Ascending aorta (tissue), 2 donors: ENCODE measurements at regions not wholly inside any gene's neighbourhood (a gene's known extent, or its start where the extent isn't known, plus 50 kb on each side); places are given as distances from the start of the nearest gene placed in this dataset.

Experiments
- DNase-seq, 2 donors: peaks; one replicate each; pipeline ENCODE4 v3.0.0-alpha.2; 2019; ENCODE audit warnings: low spot score in 2 of 2
- H3K27ac ChIP-seq, 2 donors: fragments of 200-600 bp; sonication (generic); one replicate each; pipeline ENCODE4 v1.5.1; 2016 to 2017; ENCODE audit warnings: mild to moderate bottlenecking in 1 of 2
- H3K27me3 ChIP-seq: fragments of 200-600 bp; sonication (generic); one replicate; pipeline ENCODE4 v1.5.1; 2017
- H3K36me3 ChIP-seq, 2 donors: fragments of 200-600 bp; sonication (generic); one replicate each; pipeline ENCODE4 v1.5.1; 2016
- H3K4me1 ChIP-seq, 2 donors: fragments of 200-600 bp; sonication (generic); one replicate each; pipeline ENCODE4 v1.5.1; 2016 to 2017; ENCODE audit warnings: mild to moderate bottlenecking in 1 of 2
- H3K4me3 ChIP-seq, 2 donors: fragments of 200-600 bp; sonication (generic); one replicate each; pipeline ENCODE4 v1.5.1; 2016 to 2017; ENCODE audit warnings: mild to moderate bottlenecking in 1 of 2
- H3K9me3 ChIP-seq, 2 donors: fragments of 200-600 bp; sonication (generic); one replicate each; pipeline ENCODE4 v1.5.1; 2016
- CTCF ChIP-seq, 3 experiments: fragments of 200-600 bp in 2 of 3; fragments of 450-650 bp in 1 of 3; sonication (generic) in 2 of 3; IDR thresholded peaks; one replicate each; pipeline ENCODE4 v1.5.1; 2016 to 2019; ENCODE audit warnings: antibody characterized with exemption in 3 of 3, mild to moderate bottlenecking in 1 of 3, moderate library complexity in 1 of 3
- intact Hi-C: fragments of 100-400 bp; cut with DNase I; formaldehyde crosslinking; loops from one replicate; pipeline ENCODE4 v1.15.1; 2023

- Histone ChIP-seq H3K4me3 (no peak overlapping the region), H3K27ac (no peak overlapping the region), H3K9me3 (no peaks in the 10 kb centered on the region), H3K36me3 (no peaks in the 10 kb centered on the region), H3K27me3 (no peaks in the 10 kb centered on the region), H3K4me1 (no peaks in the 10 kb centered on the region)
- TF ChIP-seq CTCF (IDR thresholded peaks at IDR 0.05) = no peak
- intact Hi-C loops = no loop called here
- no peak for DNase-seq
Measured at GRCh38 chr7:115409682-115410433, 488.0 kb downstream of the MDFIC start.

- H3K4me1 ChIP-seq = no peaks in the 10 kb centered on the region
- no peak for TF ChIP-seq CTCF (IDR thresholded peaks at IDR 0.05)
- no peak for DNase-seq
- no peaks in the 10 kb centered on the region for H3K9me3 ChIP-seq
- H3K27me3 ChIP-seq = no peaks in the 10 kb centered on the region
- H3K27ac ChIP-seq = no peak overlapping the region
- no peak overlapping the region for H3K4me3 ChIP-seq
- intact Hi-C loops = no loop called here
- H3K36me3 ChIP-seq = no peaks in the 10 kb centered on the region
Measured at GRCh38 chr7:115406219-115406618, 484.3 kb downstream of the MDFIC start.

GRCh38 chr7:115387137-115387536, 465.2 kb downstream of the MDFIC start:
- no peaks in the 10 kb centered on the region for H3K27me3 ChIP-seq
- no peaks in the 10 kb centered on the region for H3K36me3 ChIP-seq
- intact Hi-C loops = no loop called here
- DNase-seq = no peak
- TF ChIP-seq CTCF (IDR thresholded peaks at IDR 0.05) = no peak
- H3K9me3 ChIP-seq = no peaks in the 10 kb centered on the region
- no peak overlapping the region for H3K27ac ChIP-seq
- H3K4me1 ChIP-seq = no peaks in the 10 kb centered on the region
- H3K4me3 ChIP-seq = no peak overlapping the region

GRCh38 chr7:115379321-115379720, 457.4 kb downstream of the MDFIC start:
- no peak for TF ChIP-seq CTCF (IDR thresholded peaks at IDR 0.05)
- no peaks in the 10 kb centered on the region for H3K27me3 ChIP-seq
- H3K36me3 ChIP-seq = no peaks in the 10 kb centered on the region
- H3K4me1 ChIP-seq = no peaks in the 10 kb centered on the region
- H3K27ac ChIP-seq = no peak overlapping the region
- intact Hi-C loops = no loop called here
- H3K4me3 ChIP-seq = no peak overlapping the region
- no peak for DNase-seq
- no peaks in the 10 kb centered on the region for H3K9me3 ChIP-seq

GRCh38 chr7:115368998-115369397, 447.1 kb downstream of the MDFIC start:
- H3K27me3 ChIP-seq = no peaks in the 10 kb centered on the region
- no peaks in the 10 kb centered on the region for H3K36me3 ChIP-seq
- no peaks in the 10 kb centered on the region for H3K9me3 ChIP-seq
- no peak for TF ChIP-seq CTCF (IDR thresholded peaks at IDR 0.05)
- no peaks in the 10 kb centered on the region for H3K4me1 ChIP-seq
- DNase-seq = no peak
- no peak overlapping the region for H3K27ac ChIP-seq
- intact Hi-C loops = no loop called here
- no peak overlapping the region for H3K4me3 ChIP-seq

GRCh38 chr7:115363916-115364315, 442.0 kb downstream of the MDFIC start:
- Histone ChIP-seq H3K4me1 (no peaks in the 10 kb centered on the region), H3K36me3 (no peaks in the 10 kb centered on the region), H3K4me3 (no peak overlapping the region), H3K27me3 (no peaks in the 10 kb centered on the region), H3K27ac (no peak overlapping the region), H3K9me3 (no peaks in the 10 kb centered on the region)
- DNase-seq = no peak
- intact Hi-C loops = no loop called here
- TF ChIP-seq CTCF (IDR thresholded peaks at IDR 0.05) = no peak
